GM10266 (cell line): ENCODE measurements at regions not wholly inside any gene's neighbourhood (a gene's known extent, or its start where the extent isn't known, plus 50 kb on each side); places are given as distances from the start of the nearest gene placed in this dataset.
"Not testable (repeated sequence)": the region's sequence is repeated elsewhere in the genome, so short reads cannot be mapped to it uniquely, and the experiment has no call there.

Experiments
- DNase-seq: peaks from one replicate; pipeline ENCODE4 v3.0.0; 2012; ENCODE audit errors: extremely low spot score
- CTCF ChIP-seq: IDR thresholded peaks from 2 replicates; pipeline ENCODE4 v1.5.1; 2012; ENCODE audit warnings: mild to moderate bottlenecking, low read depth; ENCODE audit not compliant: control insufficient read depth, insufficient read depth; ENCODE audit errors: missing control alignments

- no peak for DNase-seq
- TF ChIP-seq CTCF: no peak
These were observed 299.4 kb upstream of the GADL1 start for GRCh38 chr3:31193871-31194270.

GRCh38 chr3:31196261-31196660, 301.8 kb upstream of the GADL1 start:
- no peak for TF ChIP-seq CTCF
- DNase-seq: no peak

GRCh38 chr3:31196881-31197364, 302.5 kb upstream of the GADL1 start:
- DNase-seq: no peak
- no peak for TF ChIP-seq CTCF

GRCh38 chr3:31197941-31198340, 303.5 kb upstream of the GADL1 start:
- no peak for TF ChIP-seq CTCF
- DNase-seq: no peak

GRCh38 chr3:31198890-31199289, 304.4 kb upstream of the GADL1 start:
- no peak for TF ChIP-seq CTCF
- DNase-seq: no peak

- no peak for DNase-seq
- TF ChIP-seq CTCF: no peak
These were observed 309.7 kb upstream of the GADL1 start for GRCh38 chr3:31203960-31204795.

GRCh38 chr3:31204796-31205056, 310.3 kb upstream of the GADL1 start:
- DNase-seq: not testable (repeated sequence)
